Suprapubic skin (tissue), 4 donors: ENCODE measurements at regions not wholly inside any gene's neighbourhood (a gene's known extent, or its start where the extent isn't known, plus 50 kb on each side); places are given as distances from the start of the nearest gene placed in this dataset.

ENCODE experiments used
- POLR2A ChIP-seq, 2 donors: fragments of 450-650 bp; IDR thresholded peaks; one replicate each; pipeline ENCODE4 v1.6.1; 2017; ENCODE audit warnings: antibody characterized with exemption in 2 of 2, mild to moderate bottlenecking in 2 of 2, moderate library complexity in 2 of 2
- POLR2AphosphoS5 ChIP-seq, 3 donors: sonication (generic); formaldehyde crosslinking; IDR thresholded peaks; one replicate each; pipeline ENCODE4 v1.6.1; 2017; ENCODE audit warnings: antibody characterized with exemption in 3 of 3
- TF ChIP-seq, protein P1 (sequence below), 2 donors: fragments of 200-600 bp in 1 of 2; fragments of 450-650 bp in 1 of 2; sonication (generic) in 1 of 2; IDR thresholded peaks; one replicate each; pipeline ENCODE4 v1.5.1; 2016 to 2019; ENCODE audit warnings: antibody characterized with exemption in 2 of 2, mild to moderate bottlenecking in 1 of 2, moderate library complexity in 1 of 2

DNA sequence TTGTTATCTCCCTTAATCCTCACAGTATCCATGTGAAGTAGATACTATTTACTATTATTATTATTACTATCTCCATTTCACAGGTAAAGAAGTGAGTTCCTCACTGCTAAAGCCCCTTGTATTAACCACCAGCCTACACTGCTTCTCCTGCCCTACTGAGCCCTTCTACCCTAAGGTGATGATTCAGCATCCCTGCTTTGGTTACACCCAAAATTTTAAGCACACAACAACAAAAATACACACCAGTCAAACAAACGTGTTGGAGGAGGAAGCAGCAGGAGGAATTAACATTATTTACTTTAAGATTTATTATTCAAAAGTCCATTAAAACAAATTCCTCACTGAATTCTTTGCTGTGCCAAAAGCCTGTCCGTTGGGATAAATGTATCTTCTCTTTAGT lies 370.2 kb upstream of the BRINP1 start:
- TF ChIP-seq POLR2A (IDR thresholded peaks at IDR 0.05) (no peak), POLR2AphosphoS5 (IDR thresholded peaks at IDR 0.05) (no peak)
- TF ChIP-seq, protein P1, sequence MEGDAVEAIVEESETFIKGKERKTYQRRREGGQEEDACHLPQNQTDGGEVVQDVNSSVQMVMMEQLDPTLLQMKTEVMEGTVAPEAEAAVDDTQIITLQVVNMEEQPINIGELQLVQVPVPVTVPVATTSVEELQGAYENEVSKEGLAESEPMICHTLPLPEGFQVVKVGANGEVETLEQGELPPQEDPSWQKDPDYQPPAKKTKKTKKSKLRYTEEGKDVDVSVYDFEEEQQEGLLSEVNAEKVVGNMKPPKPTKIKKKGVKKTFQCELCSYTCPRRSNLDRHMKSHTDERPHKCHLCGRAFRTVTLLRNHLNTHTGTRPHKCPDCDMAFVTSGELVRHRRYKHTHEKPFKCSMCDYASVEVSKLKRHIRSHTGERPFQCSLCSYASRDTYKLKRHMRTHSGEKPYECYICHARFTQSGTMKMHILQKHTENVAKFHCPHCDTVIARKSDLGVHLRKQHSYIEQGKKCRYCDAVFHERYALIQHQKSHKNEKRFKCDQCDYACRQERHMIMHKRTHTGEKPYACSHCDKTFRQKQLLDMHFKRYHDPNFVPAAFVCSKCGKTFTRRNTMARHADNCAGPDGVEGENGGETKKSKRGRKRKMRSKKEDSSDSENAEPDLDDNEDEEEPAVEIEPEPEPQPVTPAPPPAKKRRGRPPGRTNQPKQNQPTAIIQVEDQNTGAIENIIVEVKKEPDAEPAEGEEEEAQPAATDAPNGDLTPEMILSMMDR (IDR thresholded peaks at IDR 0.05), result no peak
